GM21825 (cell line): ENCODE measurements at regions not wholly inside any gene's neighbourhood (a gene's known extent, or its start where the extent isn't known, plus 50 kb on each side); places are given as distances from the start of the nearest gene placed in this dataset.

Experiments used
- ATAC-seq: cut with Tn5 transposase; IDR thresholded peaks from one replicate; pipeline ENCODE4 v1.9.1; 2021; ENCODE audit warnings: mild to moderate bottlenecking, moderate library complexity; ENCODE audit not compliant: unreplicated experiment

GRCh38 chr13:103325672-103326071, 259.5 kb upstream of the SLC10A2 start:
- no peak for ATAC-seq

GRCh38 chr13:103324641-103325040, 258.4 kb upstream of the SLC10A2 start:
- no peak for ATAC-seq

DNA sequence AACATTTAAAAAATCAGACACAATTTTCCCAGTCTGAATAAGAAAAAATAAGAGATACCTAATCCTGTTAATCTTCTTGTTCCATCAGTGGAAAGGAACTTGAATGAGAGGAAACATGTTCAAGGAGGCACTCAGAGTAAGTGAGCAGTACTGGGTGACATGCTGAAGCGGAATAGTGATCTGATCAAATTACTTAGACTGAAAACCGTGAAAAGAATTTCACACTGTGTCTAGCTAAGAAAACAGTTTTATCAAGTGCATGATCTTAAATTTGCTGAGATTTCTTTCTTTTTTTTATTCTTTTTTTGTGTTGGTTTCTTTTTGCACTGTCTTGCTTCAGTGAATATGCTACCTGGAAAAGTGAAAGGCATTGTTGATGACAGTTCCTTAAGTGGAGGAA, 249.5 kb upstream of the SLC10A2 start:
- no peak for ATAC-seq

GRCh38 chr13:103312467-103312866, 246.2 kb upstream of the SLC10A2 start:
- ATAC-seq, result no peak

GRCh38 chr13:103308667-103309066, 242.4 kb upstream of the SLC10A2 start:
- ATAC-seq, result no peak

GRCh38 chr13:103306163-103306562, 239.9 kb upstream of the SLC10A2 start:
- ATAC-seq, result no peak

GRCh38 chr13:103303078-103303651, 236.9 kb upstream of the SLC10A2 start:
- ATAC-seq, result no peak

DNA sequence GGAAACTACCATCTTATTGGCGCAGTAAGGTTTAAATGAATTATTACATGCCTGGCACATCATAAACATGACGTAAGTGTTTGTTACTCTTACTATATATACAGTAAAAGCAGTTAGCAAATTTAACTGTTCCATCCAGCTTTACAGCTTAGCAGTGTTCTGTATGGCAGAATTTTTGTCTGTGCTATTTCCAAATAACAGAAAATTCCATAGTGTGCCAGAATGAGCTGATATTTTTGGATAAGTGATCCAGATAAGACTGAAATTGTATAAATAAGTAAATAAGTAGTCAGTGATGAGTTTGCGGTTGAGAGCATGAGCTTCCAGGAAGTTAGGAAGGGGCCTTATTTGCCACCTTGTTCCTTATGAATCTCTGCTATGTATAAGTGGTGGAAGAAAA, 236.5 kb upstream of the SLC10A2 start:
- ATAC-seq, result no peak

GRCh38 chr13:103299079-103299478, 232.9 kb upstream of the SLC10A2 start:
- no peak for ATAC-seq

- ATAC-seq, result no peak
Measured at GRCh38 chr13:103297083-103297482, 230.9 kb upstream of the SLC10A2 start.

DNA sequence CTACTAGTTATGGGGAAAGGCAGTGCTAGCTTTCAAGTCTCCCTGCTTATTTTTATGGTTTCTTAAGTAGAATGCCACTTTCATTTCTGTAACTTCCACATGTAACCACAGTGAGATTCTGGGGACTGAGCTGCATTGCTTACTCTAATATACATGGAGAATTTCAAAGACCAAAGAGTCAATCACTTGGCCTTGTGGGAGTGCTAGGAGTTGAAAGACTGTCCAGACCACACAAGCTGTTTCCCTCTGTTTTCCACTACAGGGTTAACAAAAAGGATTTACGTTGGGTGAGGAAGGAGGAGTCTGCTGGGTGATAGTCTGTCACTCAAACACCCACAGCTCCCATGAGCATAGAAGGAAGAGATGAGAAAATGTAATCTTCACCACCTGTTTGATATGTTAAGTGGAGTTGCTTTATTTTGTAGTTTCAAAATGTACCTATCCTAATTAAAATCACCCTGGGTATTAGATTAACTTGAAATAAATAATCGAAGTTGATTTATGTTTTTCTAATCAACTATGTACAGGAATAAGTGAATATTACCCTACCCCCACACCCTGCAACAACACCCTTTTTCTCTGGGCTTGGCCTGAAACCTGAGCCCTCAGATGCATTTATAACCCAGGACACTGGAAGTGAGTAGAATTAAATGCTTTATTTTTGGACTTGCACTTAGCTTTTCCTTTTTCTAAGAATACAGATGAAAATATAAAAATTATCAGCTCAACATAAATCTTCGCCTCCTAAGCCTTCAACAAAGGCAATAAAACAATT, 225.8 kb upstream of the SLC10A2 start:
- ATAC-seq, result no peak

- no peak for ATAC-seq
Measured at GRCh38 chr13:103291226-103291625, 225.0 kb upstream of the SLC10A2 start.

DNA sequence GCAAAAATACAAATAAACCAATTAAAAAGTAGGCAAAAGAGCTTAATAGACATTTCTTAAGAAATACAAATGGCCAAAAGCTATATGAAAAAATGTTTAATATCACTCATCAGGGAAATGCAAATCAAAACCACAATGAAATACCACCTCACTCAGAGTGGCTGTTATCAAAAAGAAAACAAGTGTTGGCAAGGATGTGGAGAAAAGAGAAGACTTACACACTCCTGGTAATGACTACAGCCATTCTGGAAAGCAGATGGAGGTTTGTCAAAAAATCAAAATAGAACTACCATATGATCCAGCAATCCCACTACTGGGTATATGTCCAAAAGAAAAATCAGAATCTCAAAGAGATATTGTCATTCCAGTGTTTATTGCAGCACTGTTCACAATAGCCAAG, 223.5 kb upstream of the SLC10A2 start:
- ATAC-seq, result no peak

DNA sequence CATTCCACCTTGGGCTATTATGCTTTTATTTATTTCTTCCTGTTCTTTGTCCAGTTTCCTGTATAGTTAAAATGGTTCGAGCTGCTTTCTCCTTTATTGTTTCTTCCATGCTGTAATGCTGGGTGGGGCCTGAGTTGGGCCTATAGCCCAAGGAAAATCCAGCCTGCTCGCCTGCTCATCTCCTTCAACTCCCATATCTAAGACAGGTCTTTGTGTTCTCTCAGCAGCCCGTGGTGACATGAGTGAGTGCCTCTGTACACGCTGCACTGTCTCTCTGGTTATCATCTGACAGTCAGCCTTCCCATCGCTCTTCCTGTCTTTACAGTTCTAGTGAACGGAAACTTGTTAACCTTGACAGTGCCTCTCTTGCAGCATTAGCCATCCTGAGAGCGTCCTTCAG, 221.9 kb upstream of the SLC10A2 start:
- ATAC-seq, result no peak

GRCh38 chr13:103287659-103288058, 221.4 kb upstream of the SLC10A2 start:
- no peak for ATAC-seq

DNA sequence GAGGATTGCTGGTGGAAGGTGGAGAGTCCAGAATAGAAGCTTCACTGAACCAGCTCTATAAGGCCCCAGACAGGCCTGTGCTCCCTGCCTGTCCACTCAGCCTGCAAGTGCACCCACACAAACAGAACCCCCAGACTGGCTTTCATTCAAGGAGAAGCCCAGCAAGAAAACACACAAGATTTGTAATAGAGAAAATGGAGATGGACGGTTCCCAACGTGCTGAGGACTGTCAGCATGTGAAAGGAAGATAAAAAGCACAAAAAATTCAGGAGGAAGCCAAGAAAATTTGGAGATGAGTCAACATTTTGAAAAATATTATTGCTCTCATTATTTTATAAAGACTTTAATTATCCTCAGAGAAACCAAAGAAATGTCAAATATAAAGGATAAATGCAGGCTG, 218.2 kb upstream of the SLC10A2 start:
- no peak for ATAC-seq

GRCh38 chr13:103283451-103283820, 217.2 kb upstream of the SLC10A2 start:
- ATAC-seq, result no peak

DNA sequence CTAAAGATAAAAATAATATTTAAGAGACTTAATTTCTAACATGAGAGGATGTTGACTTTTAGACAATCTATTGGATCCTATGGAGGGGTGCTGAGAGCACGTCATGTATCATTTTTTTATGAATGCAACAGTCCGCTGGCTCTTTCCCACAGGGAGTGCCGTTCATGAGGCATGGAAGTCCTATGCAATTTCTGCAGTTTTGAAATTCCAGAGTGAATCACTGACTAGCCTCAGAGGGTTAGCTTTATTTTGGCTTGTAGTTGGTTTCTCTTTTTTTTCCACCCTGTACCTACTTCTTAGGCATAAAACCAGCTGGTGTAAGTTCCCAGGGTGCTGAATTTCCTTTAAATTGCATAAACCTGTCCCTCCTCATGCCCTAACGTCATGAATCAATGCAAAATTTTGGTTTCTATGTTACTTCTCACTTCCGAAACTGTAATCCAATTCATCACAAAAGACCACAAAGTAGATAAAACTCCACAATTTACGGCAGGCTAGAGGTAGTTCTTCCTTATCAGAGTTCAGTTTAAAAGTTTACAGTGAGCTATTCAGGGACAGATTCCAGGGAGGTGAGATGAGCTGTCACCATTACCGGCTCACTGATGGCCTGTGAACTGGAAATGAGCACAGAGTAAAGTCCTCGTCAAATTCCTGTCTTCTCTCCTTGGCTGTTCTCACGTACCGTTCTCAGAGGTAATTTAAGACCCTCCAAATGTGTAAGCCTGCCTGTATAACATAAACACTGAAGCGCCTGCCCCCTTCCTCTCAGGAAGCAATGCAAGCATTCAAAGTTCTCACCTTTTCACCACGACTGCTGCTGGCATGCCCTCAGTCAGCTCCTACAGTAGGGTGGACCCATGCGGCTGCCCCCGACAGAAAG, 216.6 kb upstream of the SLC10A2 start:
- no peak for ATAC-seq

DNA sequence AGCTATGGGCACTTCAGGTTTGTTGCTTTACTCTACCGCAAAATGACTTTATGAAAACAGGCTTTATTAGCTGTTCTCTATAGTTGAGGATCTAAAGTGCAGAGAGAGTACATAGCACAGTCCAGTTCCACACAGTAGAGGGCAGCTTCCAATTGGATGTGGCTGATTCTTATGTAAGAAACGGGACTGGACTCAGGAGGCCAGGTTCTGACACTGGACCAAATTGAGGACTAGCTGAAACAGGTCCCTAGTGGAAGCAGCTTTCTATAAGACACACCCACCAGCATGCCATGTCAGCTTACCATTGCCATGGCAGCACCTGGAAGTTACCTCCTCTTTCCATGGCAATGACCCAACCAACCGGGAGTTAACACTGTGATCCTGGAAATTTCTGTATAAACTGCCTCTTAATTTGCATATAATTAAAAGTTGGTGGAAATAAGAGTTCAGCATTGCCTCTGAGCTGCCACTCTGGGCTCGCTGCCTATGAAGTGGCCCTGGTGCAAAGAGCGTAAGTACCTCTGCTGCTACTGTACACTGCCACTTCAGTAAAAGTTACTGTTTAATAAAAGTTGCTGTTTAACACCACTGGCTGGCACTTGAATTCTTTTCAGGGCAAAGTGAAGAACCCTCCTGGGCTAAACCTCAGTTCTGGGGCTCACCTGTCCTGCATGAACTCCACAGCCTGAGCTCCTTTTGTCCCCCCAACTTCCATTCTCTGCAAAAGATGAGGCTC, 211.9 kb upstream of the SLC10A2 start:
- ATAC-seq, result no peak

DNA sequence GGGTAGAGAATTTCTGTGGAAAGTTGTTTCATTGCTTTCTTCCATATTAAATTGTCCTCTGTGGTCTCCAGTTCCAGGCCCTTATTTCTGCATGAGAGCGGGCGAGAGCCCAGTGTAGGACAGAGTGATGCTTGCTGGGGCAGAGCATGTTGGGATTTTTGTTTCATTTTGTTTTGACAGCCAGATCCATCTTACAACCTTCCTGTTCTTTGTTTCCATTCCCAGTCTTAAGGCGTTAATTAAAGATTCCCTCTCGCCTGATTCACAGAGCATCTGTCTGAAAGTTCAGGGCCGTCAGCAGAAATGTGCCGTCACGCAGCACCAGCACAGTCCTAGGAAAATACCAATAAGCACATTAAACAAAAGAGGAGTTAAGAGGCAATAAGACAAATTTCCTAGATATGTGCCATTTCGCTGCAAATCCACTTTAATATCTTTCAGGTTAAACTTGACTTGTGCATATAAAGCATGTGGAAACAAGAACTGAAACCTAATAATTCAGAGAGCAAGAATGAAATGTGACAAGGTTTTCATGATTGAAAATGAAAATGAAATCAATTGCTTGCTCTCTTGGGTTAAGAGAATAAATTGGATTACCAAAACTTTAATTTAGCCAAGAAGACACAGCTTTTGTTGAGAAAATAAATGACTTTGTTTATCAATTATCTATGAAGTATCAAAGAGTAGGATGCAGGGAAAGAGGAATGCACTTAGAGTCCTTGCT, 210.7 kb upstream of the SLC10A2 start:
- ATAC-seq, result peak; percentile 91

DNA sequence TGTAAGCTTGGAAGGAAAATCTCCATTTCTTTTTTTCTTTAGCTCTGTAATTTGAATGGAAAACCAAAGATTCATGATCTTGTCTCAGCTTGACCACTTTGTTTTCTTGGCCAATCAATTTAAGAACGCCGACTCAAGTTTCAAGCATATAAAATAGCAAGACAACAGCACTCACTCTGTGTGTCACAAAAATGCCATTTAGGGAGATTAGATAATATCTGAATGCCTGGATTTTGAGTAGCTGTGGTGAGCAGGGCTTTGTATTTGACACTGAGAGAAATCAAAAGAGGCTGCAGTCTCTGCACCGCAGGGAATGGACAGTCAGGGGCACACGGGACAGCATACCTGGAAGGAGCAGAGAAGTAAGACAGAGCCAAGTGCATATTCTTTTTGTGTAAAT, 209.5 kb upstream of the SLC10A2 start:
- ATAC-seq, result no peak
